Ishikawa (cell line): ENCODE measurements at regions not wholly inside any gene's neighbourhood (a gene's known extent, or its start where the extent isn't known, plus 50 kb on each side); places are given as distances from the start of the nearest gene placed in this dataset.

Source experiments
- CREB1 ChIP-seq: IDR thresholded peaks from 2 replicates; pipeline ENCODE4 v1.6.1; 2012; ENCODE audit warnings: low read depth
- EP300 ChIP-seq: IDR thresholded peaks from 2 replicates; pipeline ENCODE4 v1.6.1; 2012; ENCODE audit warnings: borderline replicate concordance
- RAD21 ChIP-seq: IDR thresholded peaks from 2 replicates; pipeline ENCODE4 v1.6.1; 2012; ENCODE audit warnings: low read depth
- REST ChIP-seq: IDR thresholded peaks from 2 replicates; pipeline ENCODE4 v1.6.1; 2012; ENCODE audit warnings: low read depth, mild to moderate bottlenecking
- TAF1 ChIP-seq: IDR thresholded peaks from 2 replicates; pipeline ENCODE4 v1.6.1; 2012; ENCODE audit warnings: low read depth, mild to moderate bottlenecking
- TEAD4 ChIP-seq: IDR thresholded peaks from 2 replicates; pipeline ENCODE4 v1.6.1; 2012
- YY1 ChIP-seq: IDR thresholded peaks from 2 replicates; pipeline ENCODE4 v1.6.1; 2012; ENCODE audit warnings: low read depth

DNA sequence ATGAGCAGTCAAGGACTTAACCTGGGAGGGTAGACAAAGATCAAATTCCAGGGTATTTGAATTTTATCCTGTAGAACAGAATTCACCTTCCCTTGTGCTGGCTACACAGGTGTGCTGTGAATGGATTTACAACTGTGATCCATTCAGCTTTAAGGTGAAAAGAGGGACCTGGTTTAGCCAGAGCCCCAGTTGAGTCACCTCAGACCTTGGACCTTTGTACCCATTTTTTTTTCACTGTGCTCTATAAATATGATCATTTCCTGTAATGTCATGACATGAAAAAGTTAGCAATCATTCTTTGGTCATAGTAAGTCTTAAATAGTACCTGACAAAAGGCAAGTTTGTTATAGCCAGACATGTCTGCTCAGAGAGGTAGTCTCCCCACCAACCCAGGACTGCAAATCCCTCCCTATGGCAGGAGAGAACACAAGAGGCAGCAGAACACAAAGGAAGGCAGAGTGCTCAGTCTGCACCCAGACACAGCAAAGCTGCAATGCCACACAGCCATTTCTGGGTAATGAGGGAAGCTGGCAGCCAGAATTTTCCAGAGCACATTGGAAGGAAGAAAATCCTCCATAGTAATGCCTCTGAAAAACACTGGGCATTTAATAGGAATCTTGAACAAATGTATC is 77.9 kb downstream of the CXXC4 start:
- TF ChIP-seq YY1 = no peak
- TF ChIP-seq TAF1 = no peak
- no peak for TF ChIP-seq TEAD4
- no peak for TF ChIP-seq CREB1
- TF ChIP-seq RAD21 = peak; percentile 10; the same call in 1 of the 2 replicates
- no peak for TF ChIP-seq REST
- no peak for TF ChIP-seq EP300
